Stimulated activated CD4-positive, alpha-beta T cell treated with anti-CD3 and anti-CD28 coated beads, TNF-alpha, amount 100 ng/mL, for 48 hours (primary cell): ENCODE measurements at regions not wholly inside any gene's neighbourhood (a gene's known extent, or its start where the extent isn't known, plus 50 kb on each side); places are given as distances from the start of the nearest gene placed in this dataset.
"Not testable (repeated sequence)": the region's sequence is repeated elsewhere in the genome, so short reads cannot be mapped to it uniquely, and the experiment has no call there.

Source experiments
- DNase-seq, 3 donors: peaks; one replicate each; pipeline ENCODE4 v3.0.0-alpha.2; 2020; ENCODE audit warnings: low read depth in 3 of 3

DNA sequence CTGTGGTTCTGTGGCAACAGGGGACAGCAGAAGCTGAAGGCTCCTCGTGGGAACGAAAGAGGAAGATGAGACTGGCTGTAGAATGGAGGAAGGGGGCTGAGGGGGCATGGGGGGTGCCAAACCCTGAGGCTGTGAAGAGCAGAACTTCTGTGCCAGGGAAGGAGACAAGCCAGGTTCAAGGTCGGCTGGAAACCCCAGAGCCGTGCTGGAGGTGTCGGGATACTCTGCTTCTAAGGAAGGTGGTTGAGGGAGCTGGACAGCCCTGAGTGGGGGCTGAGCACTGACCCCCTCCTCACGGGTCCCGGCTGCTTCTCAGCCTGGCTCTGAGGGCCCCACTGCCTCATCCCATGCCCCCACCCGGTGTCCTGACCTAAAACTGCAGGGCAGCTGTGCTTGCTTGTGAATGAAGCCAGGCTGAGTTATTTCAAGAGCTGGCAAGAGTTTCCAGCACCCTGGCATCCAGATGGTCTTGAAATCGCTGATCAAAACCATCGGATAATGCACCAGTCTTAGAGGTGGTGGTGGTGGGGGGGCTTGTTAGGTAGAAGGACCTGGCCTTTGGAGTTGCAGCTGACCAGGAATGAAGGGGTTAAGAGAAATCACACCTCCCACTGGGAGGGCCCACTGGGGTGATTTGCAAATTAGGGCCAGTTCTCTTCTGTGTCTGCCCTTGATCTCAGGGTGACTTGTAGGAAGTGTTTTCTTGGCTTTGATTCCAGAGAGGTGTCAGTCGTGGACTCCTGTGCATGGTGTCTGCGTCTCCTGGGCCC lies 218.9 kb upstream of the C1orf174 start:
- DNase-seq, result no peak

DNA sequence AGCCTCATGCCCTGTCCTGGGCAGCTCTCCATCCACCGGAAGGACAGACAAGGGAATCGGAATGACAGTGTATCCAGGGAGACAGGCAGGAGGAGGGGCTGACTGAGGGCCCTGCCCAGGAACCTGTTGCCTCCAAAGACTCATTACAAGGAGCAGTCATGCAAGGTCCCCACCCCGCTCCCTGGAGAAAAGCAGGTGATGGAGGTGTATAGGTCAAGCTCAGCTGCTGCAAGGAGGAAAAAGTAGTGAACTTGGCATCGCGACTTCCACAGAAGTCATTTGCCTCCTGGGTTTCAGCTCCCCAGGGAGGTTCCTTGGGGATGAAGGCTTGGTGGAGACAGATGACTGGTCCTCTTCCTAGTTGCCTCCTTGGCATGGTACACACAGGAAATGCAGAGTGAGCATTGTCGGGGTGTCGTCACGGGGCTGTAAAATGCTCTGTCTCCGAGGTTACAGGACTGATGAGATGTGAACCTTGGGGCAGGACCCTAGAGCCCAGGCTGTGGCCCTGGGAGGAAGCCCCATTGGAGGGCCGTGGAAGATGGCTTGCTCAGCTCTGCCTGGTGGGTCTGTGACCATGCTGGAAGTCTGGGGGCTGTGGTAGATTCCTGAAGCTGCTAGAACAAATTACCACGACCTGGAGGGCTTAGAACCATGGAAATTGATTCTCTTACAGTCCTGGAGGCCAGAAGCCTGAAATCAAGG lies 219.6 kb upstream of the C1orf174 start:
- no peak for DNase-seq

DNA sequence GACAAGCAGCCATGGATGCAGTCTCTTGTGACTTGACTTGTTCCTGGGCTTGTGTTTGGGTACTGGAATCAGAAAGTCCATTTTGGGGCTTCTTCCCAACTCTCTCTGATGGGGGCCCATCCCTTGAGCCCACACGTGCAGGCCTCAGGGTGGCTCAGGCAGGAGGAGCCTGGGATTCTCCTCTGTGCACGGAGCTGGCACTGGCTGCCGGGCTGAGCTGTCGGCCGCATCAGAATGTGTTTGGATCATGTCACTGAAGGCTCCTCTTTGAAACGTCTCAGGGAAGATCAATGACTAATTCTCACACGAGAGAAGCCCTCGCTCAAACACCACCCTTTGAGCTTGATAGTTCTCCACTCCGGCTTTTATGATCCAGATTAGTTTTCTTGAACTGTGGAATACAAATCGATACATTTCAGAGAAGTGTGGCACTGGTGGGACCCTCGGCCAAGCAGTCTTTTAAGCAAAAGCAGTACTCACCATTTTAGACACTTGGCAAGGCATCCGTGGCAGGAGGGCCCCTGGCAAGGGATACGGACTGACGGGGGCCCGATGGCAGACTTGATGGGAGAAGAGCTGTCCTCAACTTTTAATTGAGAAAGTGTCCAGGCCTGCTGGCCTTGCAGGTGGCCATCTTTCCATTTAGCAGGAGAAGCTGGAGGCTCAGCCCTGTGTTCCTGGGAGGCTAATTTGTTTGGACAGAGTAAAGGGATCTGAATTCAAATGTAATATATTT lies 220.7 kb upstream of the C1orf174 start:
- no peak for DNase-seq

- no peak for DNase-seq
Observed at GRCh38 chr1:4121293-4121684, 221.2 kb upstream of the C1orf174 start.

- DNase-seq, result no peak
Observed at GRCh38 chr1:4121834-4122512, 221.9 kb upstream of the C1orf174 start.

DNA sequence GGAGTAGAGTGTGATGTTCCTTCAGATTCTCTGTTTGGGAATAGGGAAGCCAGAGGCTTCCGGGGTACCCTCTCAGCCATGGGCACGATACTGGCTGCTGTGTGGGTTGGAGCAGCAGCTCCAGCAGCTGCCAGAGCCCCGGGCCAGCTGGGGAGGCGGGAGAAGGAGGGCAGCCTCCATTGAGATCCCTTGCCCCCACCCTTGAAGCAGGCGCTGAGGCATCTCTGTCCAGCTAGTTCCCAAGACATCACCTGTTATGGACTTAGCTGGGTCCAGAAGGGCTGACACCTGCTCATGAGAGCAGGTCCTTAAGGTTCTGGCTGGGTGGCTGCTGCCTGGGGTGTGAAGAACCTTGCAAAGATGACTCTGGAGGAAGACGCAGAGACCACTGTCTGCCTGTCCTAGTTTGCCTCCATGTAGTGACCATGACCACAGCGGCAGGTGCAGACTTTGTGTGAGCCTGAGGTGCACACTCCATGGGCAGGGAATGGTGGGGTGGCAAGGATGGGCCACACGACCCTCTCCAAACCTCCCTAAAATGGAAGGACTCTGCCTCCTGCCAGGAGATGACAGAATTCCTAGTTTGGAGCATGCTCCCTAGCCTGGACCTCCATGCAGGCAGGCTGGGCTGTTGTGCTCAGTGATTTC lies 222.6 kb upstream of the C1orf174 start:
- no peak for DNase-seq

GRCh38 chr1:4124631-4125145 lies 224.6 kb upstream of the C1orf174 start:
- DNase-seq, result no peak

GRCh38 chr1:4126251-4126650 lies 226.2 kb upstream of the C1orf174 start:
- no peak for DNase-seq

GRCh38 chr1:4126731-4127591 lies 226.9 kb upstream of the C1orf174 start:
- DNase-seq, result no peak

- DNase-seq, result no peak
Observed at GRCh38 chr1:4127592-4128140, 227.6 kb upstream of the C1orf174 start.

- no peak for DNase-seq
Observed at GRCh38 chr1:4128616-4129015, 228.5 kb upstream of the C1orf174 start.

DNA sequence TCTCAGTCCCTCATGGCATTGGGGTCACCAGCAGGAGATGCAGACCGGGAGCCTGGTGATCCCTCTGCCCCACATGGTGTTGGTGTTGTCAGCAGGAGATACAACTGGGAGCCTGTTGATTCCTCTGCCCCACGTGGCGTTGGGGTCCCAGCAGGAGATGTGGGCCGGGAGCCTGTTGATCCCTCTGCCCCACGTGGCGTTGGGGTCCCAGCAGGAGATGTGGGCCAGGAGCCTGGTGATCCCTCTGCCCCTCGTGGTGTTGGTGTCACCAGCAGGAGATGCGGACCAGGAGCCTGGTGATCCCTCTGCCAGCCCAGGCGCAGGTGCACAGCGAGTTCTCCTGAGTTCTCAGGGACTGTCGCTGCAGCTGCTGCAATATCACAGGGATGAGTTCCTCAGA lies 229.6 kb upstream of the C1orf174 start:
- no peak for DNase-seq

DNA sequence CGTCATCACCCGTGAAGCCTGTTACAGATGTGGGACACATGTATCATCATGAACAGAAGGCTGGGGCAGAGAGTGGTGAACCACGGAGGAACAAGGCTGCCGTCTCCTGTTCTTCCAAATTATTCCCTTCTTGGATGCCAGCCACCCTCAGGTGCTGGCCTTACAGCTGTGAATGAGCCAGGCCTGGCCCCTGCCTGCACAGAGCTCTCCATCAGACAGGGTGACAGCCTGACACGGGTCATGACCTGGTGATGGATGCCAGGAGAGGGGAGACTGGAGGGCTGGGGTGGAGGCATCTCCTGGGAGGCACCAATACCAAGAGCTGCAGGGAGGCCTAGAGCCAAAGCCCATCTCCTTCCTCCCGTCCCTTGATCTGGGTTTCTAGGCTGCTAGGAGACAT lies 230.0 kb upstream of the C1orf174 start:
- no peak for DNase-seq

DNA sequence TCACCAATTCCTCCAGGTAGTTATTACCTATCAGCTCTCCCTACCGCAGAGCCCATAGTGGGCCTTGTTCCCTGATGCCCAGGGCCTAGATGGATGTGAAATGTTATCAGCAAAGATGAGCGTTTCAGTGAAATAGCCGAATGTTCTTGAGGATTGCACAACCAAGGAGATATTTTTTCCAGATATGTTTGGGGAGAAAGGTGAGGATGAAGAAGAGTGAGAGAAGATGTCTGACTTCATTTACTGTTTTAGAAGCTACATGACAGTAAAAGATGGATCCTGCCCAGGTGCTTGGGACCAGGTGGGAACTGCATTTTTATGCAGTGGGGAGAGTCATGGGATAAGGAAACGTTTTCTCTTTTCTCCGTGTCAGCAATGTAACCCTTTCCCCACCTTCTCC lies 231.7 kb upstream of the C1orf174 start:
- DNase-seq, result no peak

DNA sequence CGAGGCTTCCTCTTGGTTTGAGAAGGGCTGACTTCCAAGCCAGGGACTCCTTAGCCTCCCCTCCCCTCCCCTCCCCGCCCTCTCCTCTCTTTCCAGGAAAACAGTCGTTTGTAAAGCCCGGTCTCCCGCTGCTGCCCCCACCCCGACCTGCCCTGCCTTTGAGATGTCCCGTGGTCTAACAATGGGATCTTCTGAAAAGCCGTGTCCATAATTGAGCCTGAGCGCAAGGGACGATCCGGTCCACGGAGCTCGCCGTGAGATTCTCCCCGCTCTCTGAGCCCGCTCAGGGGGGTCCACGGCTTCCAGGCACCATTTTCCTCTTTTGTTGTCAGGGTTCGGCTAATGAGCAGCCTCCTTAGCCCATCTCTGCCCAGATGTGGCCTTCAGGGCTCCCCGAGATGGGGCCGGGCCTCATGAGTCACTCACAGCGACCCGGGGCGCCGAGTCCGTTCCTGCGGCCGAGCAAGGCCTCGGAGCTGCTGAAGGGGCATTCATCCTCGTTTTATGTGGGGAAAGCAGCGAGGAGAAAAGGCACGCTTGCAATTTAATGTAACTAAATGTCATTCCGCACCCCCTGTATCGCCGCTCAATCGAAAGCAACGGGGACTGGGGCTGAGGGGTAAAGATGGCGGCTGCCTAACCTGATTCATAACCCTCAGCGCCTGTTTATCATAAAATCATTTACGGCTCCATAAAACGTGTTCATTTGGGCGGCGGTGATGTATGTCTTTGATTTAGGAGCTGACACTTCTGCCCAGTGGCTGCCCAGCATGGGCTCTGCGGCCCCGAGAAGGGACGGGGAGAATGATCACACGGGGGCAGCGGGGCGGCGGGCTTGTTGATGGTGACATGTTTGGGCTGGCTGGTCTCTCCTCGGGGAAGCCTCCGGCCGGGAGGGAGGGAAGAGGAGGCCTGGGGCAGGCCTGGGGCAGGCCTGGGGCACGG lies 232.6 kb upstream of the C1orf174 start:
- no peak for DNase-seq

GRCh38 chr1:4133297-4133938 lies 233.3 kb upstream of the C1orf174 start:
- DNase-seq, result no peak

- no peak for DNase-seq
Observed at GRCh38 chr1:4133939-4134321, 233.9 kb upstream of the C1orf174 start.

DNA sequence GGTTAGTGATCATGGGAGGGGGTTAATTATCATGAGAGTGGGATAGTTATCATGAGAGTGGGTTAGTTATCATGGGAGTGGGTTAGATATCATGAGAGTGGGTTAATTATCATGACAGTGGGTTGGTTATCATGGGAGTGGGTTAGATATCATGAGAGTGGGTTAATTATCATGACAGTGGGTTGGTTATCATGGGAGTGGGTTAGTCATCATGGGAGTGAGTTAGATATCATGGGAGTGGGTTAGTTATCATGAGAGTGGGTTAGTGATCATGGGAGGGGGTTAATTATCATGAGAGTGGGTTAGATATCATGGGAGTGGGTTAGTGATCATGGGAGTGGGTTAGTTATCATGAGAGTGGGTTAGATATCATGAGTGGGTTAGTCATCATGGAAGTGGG lies 235.8 kb upstream of the C1orf174 start:
- DNase-seq, result not testable (repeated sequence)
